ENCODE measurements at regions not wholly inside any gene's neighbourhood (a gene's known extent, or its start where the extent isn't known, plus 50 kb on each side); places are given as distances from the start of the nearest gene placed in this dataset.

- intact Hi-C loops (cut with DNase I): no loop called here
- TF ChIP-seq, protein P1, sequence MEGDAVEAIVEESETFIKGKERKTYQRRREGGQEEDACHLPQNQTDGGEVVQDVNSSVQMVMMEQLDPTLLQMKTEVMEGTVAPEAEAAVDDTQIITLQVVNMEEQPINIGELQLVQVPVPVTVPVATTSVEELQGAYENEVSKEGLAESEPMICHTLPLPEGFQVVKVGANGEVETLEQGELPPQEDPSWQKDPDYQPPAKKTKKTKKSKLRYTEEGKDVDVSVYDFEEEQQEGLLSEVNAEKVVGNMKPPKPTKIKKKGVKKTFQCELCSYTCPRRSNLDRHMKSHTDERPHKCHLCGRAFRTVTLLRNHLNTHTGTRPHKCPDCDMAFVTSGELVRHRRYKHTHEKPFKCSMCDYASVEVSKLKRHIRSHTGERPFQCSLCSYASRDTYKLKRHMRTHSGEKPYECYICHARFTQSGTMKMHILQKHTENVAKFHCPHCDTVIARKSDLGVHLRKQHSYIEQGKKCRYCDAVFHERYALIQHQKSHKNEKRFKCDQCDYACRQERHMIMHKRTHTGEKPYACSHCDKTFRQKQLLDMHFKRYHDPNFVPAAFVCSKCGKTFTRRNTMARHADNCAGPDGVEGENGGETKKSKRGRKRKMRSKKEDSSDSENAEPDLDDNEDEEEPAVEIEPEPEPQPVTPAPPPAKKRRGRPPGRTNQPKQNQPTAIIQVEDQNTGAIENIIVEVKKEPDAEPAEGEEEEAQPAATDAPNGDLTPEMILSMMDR (IDR thresholded peaks at IDR 0.05): no peak
- no peak for DNase-seq
Measured at GRCh38 chr4:38222892-38223291, 262.7 kb downstream of the PTTG2 start.

GRCh38 chr4:38223306-38223705 is 263.1 kb downstream of the PTTG2 start:
- DNase-seq: no peak
- H3K27me3 ChIP-seq: no peaks in the 10 kb centered on the region
- no peak overlapping the region for H3K4me3 ChIP-seq
- TF ChIP-seq, protein P1 (IDR thresholded peaks at IDR 0.05): no peak
- ATAC-seq: no peak
- no peaks in the 10 kb centered on the region for H3K36me3 ChIP-seq
- 0 to 3% methylated on average over 1 of the region's 1 CpG for WGBS, 2 donors
- peaks cover 0 to 26% (median 15%) of the 10 kb centered on the region in 9 donors for H3K4me1 ChIP-seq
- no peaks in the 10 kb centered on the region for H3K9me3 ChIP-seq
- peak overlapping the region in 2 of 10 donors; percentile 35 to 61 for H3K27ac ChIP-seq
- intact Hi-C loops (cut with DNase I): no loop called here

More at GRCh38 chr4:38222892-38223291, 262.7 kb downstream of the PTTG2 start:
- Histone ChIP-seq H3K27ac (no peak overlapping the region), H3K36me3 (no peaks in the 10 kb centered on the region), H3K4me3 (no peak overlapping the region), H3K4me1 (peaks cover 0 to 26% (median 15%) of the 10 kb centered on the region in 9 donors), H3K9me3 (no peaks in the 10 kb centered on the region), H3K27me3 (no peaks in the 10 kb centered on the region)
- ATAC-seq: no peak
- 91% methylated on average over 2 of the region's 2 CpGs for WGBS, 2 donors

- 75 to 92% methylated on average over 9 of the region's 9 CpGs for WGBS, 2 donors
Measured at GRCh38 chr4:38223782-38224236, 263.6 kb downstream of the PTTG2 start.

GRCh38 chr4:38224850-38225249 is 264.7 kb downstream of the PTTG2 start:
- intact Hi-C loops (cut with DNase I): no loop called here
- no peaks in the 10 kb centered on the region for H3K27me3 ChIP-seq
- H3K36me3 ChIP-seq: no peaks in the 10 kb centered on the region
- WGBS, 2 donors: 96 to 97% methylated on average over 3 of the region's 3 CpGs
- no peak overlapping the region for H3K4me3 ChIP-seq
- TF ChIP-seq, protein P1 (IDR thresholded peaks at IDR 0.05): no peak
- DNase-seq: no peak
- no peak for ATAC-seq
- H3K4me1 ChIP-seq: peaks cover 0 to 26% (median 15%) of the 10 kb centered on the region in 9 donors
- no peak overlapping the region for H3K27ac ChIP-seq
- H3K9me3 ChIP-seq: no peaks in the 10 kb centered on the region

More at GRCh38 chr4:38223782-38224236, 263.6 kb downstream of the PTTG2 start:
- DNase-seq (no peak), ATAC-seq (peak in 2 of 8 donors; percentile 16 to 35)
- H3K9me3 ChIP-seq: no peaks in the 10 kb centered on the region
- no peaks in the 10 kb centered on the region for H3K27me3 ChIP-seq
- no peak overlapping the region for H3K4me3 ChIP-seq
- no peaks in the 10 kb centered on the region for H3K36me3 ChIP-seq
- intact Hi-C loops (cut with DNase I): no loop called here
- peak overlapping the region in 2 of 10 donors; percentile 35 to 61 for H3K27ac ChIP-seq
- TF ChIP-seq, protein P1 (IDR thresholded peaks at IDR 0.05): no peak
- H3K4me1 ChIP-seq: peaks cover 0 to 26% (median 15%) of the 10 kb centered on the region in 9 donors

All from heart right ventricle (tissue), 16 donors.